GM19467 (cell line): ENCODE measurements at regions not wholly inside any gene's neighbourhood (a gene's known extent, or its start where the extent isn't known, plus 50 kb on each side); places are given as distances from the start of the nearest gene placed in this dataset.

Experiments used
- ATAC-seq: cut with Tn5 transposase; IDR thresholded peaks from one replicate; pipeline ENCODE4 v1.9.1; 2021; ENCODE audit warnings: mild to moderate bottlenecking, moderate library complexity; ENCODE audit not compliant: unreplicated experiment

GRCh38 chr2:56444339-56444738 lies 260.5 kb downstream of the CCDC85A start:
- no peak for ATAC-seq

DNA sequence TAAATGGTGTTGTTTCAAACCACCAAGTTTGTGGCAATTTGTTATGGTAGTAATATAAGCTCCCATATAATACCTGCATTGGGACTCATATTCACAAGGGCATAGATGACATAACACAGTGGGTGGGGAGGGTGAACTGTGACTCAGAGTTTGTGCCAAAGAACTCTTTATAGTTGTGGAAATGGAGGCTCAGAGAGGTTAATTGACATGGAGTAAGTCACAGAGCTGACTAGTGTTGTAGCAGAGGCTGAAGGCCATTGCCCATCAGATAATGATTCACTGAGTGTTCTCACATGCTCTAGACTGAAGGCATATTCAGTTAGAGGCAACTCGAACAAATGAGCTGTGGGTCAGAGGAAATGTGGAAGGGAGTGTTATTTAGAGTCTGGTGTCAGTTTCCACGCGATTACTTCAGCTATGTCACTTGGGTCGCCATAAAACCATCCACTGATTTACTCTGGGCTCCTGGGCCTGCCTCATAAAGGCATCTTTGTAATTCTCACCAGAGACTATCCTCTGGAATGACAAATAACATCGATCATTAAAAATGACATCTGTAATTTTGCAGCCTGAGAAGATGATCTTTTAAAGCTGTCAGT lies 264.7 kb downstream of the CCDC85A start:
- no peak for ATAC-seq

DNA sequence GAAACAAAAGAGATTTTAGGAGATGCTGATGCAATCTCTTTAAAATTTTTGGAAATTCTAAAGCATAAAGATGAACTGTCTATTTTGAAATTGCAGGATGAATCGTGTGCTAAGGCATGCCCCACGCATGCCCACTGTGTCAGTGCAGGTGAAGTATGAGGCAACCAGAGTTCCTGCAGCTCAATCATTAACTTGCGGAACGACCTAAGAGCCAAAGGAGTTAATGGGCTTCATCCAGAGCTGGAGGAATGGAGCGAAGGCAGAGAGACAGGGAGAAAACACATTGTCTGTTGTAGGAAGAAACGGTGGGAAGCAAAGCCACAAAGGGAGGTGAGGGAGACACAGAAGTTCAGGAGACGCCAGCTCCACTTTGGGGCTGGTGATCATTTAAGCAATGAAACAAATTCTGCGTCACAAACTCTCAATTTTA lies 265.2 kb downstream of the CCDC85A start:
- ATAC-seq = no peak

GRCh38 chr2:56449449-56449860 lies 265.7 kb downstream of the CCDC85A start:
- no peak for ATAC-seq

GRCh38 chr2:56450047-56450446 lies 266.3 kb downstream of the CCDC85A start:
- ATAC-seq = no peak

DNA sequence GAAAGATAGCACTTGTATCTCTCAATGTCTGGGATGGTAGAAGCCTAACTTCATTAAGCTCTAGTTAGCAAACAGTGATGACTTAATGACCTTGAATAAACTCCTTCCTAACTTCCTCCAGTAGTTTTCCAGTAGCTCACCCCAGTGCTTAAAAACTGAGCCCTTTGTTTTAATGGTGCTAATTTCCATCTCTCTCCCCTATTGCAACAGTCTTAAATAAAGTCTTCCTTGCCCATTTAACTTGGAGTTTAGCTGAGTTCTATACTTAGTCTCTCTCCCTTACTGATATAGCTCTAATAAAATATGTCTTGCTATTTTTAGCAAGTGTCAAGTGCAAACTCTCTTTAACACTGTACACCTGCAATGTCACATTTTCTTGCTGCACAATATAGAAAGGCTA lies 267.0 kb downstream of the CCDC85A start:
- ATAC-seq = no peak

GRCh38 chr2:56455642-56456041 lies 271.9 kb downstream of the CCDC85A start:
- ATAC-seq = no peak

GRCh38 chr2:56456791-56457190 lies 273.0 kb downstream of the CCDC85A start:
- ATAC-seq = no peak

DNA sequence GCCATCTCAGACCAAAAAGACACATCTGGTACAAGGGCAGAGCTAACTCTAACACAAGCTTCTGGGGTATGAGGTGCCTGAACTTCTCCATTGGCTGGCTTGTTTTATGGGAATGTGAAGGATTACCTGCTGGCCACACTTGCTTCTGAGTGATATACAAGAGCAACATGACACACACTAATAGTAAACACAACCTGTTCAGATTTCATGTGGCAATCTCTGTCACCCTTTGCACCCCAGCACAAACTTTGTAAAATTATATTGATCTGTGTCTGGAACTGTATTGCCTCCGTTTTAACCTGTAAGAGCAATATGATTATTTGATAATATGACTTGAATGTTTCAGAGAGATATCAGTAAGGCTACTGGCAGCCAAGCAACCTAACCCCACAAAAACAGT lies 276.7 kb downstream of the CCDC85A start:
- ATAC-seq = no peak

GRCh38 chr2:56464066-56464465 lies 280.3 kb downstream of the CCDC85A start:
- ATAC-seq = no peak

- ATAC-seq = no peak
Measured at GRCh38 chr2:56464613-56465012, 280.8 kb downstream of the CCDC85A start.

DNA sequence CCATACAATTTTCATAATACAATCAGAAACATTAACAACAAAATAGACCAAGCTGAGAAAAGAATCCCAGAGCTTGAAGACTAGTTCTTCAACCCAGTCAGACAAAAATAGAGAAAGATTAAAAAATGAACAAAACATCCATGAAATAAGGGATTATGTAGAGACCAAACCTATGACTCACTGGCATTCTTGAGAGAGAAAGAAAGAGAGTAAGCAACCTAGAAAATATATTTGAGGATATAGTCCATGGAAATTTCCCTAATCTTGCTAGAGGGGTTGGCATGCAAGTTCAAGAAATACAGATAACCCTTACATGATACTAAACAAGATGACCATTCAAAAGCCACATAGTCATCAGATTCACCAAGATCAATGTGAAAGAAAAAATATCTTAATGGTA lies 281.7 kb downstream of the CCDC85A start:
- no peak for ATAC-seq

- ATAC-seq = no peak
Measured at GRCh38 chr2:56473524-56473923, 289.7 kb downstream of the CCDC85A start.

GRCh38 chr2:56474412-56475158 lies 290.8 kb downstream of the CCDC85A start:
- ATAC-seq = no peak

DNA sequence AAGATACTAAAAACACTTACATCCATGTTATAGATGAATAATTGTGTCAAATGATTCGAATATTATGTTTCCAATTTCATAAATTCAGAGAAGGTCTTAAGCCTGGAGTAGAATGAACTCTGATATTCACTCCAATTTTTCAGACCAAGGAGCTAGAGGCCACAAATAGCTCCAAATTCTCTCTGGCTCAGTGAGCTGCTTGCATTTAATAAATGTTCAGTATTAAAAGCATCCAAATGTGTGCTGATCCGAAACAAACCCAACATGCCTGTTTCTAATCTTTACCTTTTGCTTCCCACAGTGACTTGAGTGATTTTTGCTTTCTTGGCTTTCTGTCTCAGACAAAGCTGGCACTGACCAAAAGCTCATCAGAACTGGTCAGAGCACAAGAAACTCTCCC lies 291.4 kb downstream of the CCDC85A start:
- no peak for ATAC-seq

GRCh38 chr2:56476509-56477071 lies 292.8 kb downstream of the CCDC85A start:
- no peak for ATAC-seq

DNA sequence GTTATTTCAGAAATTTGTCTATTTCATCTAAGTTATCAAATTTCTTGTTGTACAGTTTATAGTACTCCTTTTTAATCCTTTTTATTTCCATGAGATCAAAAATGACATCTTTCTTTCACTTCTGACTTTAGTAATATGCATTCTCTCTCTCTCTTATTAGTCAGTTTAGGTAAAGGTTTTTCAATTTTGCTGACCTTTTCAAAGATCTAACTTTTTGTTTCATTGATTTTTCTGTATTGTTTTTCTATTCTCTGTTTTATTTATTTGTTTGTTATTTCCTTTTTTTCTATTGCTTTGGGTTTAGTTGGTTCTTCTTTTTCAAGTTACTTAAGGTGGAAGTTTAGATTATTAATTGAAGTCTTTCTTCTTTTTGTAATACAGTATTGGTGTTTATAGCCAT lies 294.2 kb downstream of the CCDC85A start:
- ATAC-seq = no peak

DNA sequence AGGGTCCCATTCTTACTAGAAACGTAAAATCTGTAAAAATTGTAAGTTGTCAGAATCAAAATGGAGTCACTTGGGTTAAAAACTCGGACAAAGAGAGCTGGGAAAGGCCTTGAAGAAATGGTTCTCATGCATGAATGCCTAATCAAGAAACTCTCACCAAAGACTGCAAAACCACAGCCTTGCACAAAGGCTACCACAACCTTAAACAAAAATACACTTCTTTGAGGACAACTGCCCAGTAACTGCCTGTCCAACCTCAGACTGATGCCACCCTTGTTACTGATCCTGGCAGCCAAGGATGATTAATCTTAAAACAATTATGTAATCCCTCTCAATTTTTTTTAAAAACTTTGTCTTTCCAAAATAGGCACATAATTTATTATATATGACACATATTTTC lies 299.3 kb downstream of the CCDC85A start:
- no peak for ATAC-seq

GRCh38 chr2:56484906-56485305 lies 301.1 kb downstream of the CCDC85A start:
- ATAC-seq = no peak

GRCh38 chr2:56500317-56500716 lies 316.5 kb downstream of the CCDC85A start:
- ATAC-seq = no peak

- no peak for ATAC-seq
Measured at GRCh38 chr2:56502616-56503015, 318.8 kb downstream of the CCDC85A start.

DNA sequence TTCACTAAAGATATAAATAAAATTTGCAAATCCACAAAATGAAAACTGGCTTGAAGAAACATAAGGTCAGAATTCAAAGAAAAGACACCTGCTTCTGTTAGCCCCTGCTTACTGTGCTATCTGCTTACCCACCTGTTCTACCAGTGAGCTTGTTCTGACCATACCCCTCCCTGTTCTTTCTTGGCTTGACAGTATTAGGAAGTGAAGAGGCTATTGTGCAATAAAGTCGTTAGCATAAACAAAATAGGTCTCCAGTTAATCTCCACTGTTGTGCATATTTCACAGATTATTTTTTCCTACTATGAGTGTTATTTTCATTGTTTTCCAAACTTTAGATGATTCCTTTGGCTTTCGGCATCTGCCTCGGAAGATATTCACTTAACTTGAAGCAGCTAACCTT lies 322.1 kb downstream of the CCDC85A start:
- no peak for ATAC-seq
